COLO668 (cell line): ENCODE measurements at regions not wholly inside any gene's neighbourhood (a gene's known extent, or its start where the extent isn't known, plus 50 kb on each side); places are given as distances from the start of the nearest gene placed in this dataset.
A peak's percentile ranks its signal among the peaks of the same experiment; 100 is the strongest.

Source experiments
- DNase-seq: peaks from one replicate; lab custom pipeline; 2025; ENCODE audit not compliant: unreplicated experiment; lab: John Stamatoyannopoulos, UW

DNA sequence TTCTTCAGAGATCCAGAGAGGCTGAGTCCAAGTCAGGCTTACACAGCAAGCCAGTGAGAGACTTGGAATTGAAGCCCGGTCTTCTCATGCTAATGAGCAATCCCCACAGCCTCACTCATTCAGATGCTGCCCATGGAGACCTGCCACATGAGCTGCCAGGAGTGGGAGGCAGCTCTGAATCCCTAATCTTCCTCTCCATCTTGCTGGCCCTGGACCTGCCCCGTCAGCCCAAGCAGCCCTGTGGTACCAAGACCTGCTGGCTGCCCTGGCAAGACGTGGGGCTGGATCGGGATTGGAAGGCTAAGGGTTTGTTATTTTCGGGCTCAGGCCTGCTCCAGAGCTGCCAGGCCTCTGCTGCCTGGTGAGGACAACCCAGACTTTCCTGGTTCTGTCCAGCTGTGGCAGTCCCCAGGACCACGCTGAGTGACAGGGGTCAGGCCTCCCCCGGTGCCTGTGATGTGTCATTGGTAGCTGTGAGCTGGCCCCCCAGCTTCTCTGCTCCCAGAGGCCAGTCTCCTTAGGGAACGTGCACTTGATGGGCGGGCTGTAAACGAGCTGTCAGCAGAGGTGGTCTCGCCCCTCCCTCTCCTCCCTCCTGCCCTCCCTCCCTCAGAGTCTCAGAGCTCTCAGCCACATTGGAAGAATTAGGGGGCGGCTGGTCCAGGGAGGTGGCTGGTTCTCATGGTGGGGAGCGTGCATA is 135.0 kb downstream of the FOXD2 start:
- no peak for DNase-seq

DNA sequence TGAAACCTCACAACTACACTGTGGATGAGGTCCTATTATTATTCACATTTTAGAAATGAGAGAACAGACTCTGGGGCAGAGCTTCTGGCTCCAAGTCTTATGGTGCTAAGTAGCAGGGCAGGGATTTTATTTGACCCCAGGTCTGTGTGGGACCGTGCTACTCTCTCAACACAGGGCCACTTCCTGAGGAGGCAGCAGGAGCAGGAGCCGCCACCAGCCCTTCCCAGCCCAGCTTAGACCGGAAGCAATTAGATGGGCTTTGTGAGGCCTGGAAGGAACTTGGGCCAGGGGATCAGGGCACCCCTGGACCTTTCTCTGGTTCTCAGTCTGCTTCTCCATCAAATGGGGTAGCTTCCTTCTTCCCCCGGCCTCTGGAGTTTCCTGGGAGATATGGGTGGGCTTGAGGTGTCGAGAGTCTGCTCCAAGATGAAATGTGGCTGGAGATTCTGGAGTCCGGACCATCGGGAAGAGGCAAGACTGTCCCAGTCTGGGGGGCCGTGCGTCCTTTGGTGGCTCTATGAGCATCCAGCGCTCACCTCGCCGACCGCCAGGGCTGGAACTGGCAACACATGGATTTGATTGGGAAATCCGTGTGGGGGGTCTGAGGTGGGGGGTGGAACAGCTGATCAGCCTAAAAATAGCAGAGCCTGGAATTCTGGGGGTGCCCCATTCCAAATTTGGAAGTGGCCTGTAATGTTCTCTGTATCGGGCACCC is 136.8 kb downstream of the FOXD2 start:
- DNase-seq, result no peak

GRCh38 chr1:47575855-47576757 is 138.3 kb downstream of the FOXD2 start:
- no peak for DNase-seq

- DNase-seq, result no peak
These were observed 138.9 kb downstream of the FOXD2 start for GRCh38 chr1:47576758-47577115.

DNA sequence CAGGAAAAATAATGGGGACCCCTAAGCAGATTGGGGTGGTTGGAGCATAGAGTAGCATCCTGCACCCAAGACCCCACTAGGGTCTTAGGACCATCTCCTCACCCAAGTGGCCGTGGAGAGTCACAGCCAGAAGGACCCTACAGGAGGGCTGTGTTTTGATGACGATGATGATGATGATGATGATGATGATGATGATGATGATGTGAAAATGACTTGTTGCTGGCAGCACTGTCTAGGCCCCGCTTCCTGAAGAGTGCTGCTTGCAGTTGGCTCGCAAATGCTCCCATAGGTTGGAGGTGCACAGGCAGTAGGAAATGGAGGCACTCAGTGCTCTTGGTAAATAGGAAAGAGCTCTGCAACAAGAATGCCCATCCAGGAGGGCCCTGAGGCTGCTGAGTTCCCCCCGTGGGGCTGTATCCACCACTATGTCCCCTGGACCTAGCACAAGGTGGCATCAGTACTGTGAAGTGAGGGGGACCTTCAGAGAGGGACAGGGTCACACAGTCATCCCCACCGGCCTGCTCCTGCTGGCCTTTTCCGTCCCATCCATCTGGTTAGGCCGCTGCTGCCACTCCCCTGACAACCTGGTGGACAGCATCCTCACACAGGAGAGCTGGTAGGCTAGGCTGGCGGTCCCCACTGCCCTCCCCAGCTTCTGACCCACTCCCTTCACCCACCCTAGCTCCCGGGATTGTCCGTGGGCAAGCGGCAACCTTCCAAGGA is 139.6 kb downstream of the FOXD2 start:
- DNase-seq, result no peak

- DNase-seq, result no peak
These were observed 140.3 kb downstream of the FOXD2 start for GRCh38 chr1:47578026-47578720.

- no peak for DNase-seq
These were observed 141.0 kb downstream of the FOXD2 start for GRCh38 chr1:47578721-47579419.

GRCh38 chr1:47579809-47580208 is 142.0 kb downstream of the FOXD2 start:
- no peak for DNase-seq

DNA sequence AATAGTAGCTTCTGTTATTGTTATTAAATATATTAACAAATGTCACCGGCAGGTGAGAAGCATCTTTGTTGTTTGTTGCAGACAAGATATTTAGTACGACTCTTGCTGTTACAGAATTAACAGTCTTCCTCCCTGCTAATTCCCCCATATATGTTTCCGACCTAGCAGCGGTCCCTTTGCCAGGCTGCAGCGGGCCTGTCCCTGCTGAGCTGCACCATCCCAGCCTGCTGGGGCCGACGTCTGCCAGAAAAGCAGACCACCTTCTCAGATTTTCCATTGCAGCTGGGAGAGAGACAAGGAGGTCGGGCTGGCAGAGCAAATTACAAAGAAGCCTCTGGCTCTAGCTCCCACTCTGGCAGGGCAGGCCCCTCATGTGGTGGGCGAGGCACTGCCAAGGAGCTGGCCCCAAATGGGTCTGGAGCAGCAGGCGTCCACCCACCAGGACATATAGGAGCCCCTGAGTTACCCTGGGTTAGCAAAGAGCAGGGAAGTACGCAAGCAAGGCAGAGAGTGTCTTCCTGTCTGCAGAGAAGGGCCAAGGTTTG is 142.7 kb downstream of the FOXD2 start:
- DNase-seq, result no peak

DNA sequence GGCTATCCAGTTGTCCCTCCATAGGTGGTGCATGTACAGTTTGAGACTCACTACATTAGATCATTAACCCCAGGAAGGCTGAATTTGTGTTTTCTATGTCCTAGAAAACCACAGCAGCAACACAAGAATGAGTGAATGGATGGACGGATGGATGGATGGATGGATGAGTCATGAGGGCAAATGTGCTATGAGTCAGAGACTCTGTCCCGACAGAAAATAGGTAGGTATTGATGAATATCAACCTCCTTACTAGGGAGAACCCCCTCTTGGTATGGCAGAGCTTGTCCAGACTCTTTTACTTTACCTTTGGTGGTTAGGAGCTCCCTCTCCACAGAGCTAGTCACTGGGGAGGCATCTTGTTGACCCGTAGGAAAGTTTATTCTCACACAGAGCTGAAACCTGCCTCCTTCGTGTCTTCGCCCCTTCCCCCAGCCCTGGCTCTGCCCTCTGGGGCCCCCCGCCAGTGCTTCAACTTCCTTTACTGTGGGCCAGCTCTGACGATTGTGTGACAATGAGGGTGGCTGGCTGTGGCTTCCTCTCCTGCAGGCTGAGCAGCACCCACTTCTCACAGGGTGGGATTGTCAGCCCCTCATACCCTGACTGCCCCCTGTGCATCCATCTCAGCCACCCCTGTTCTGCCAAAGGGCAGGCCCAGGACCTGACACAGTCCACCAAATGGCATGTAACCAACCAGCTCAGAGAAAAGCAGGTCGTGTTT is 145.2 kb downstream of the FOXD2 start:
- no peak for DNase-seq

GRCh38 chr1:47584249-47584648 is 146.4 kb downstream of the FOXD2 start:
- no peak for DNase-seq

GRCh38 chr1:47585141-47585902 is 147.5 kb downstream of the FOXD2 start:
- no peak for DNase-seq

- no peak for DNase-seq
These were observed 150.2 kb downstream of the FOXD2 start for GRCh38 chr1:47587891-47588582.

DNA sequence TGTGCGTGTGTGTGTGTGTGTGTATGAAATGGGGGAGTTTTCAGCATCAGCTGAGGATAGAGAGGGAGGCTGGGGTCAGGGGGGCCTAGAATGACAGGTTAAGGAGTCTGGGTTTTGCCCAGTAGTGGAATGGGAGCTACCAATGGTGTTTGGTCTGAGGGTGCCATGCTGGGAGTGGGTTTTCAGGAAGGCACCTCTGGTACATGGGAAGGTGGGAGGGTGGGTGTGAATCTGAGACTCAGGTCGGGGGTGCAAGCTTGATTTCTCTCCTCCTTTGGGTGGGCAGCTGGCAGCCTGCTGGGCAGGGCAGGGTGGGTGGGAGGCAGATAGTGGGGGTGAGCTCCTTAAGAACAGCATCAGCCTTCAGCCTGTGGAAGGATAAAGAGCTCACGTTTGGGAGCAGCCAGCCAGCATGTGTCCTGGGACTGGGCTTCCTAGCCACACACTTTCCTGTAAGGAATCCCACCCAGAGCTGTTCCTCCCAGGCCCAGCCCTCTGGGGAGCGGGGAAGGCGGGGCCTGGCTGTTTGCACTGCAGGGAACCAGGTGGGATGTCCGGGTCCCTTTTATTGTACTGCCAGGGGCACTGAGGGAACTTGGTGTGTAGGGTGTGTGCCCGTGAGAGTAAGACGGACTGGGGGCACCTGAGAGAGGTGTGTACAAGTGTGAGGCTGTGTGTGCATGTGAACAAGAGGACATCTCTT is 152.8 kb downstream of the FOXD2 start:
- DNase-seq, result no peak

DNA sequence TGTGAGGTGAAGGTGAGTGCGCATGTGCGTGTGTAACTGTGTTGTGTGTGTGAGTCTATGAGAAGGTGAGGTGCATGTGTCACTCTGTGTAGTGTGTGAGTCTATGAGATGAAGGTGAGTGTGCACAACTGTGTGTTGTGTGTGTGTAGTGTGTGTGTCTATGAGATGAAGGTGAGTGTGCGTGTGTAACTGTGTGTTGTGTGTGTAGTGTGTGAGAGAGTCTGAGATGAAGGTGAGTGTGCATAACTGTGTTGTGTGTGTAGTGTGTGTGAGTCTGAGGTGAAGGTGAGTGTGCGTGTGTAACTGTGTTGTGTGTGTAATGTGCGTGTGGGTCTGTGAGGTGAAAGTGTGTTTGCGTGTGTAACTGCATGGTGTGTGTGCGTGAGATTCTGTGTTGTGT is 154.0 kb downstream of the FOXD2 start:
- no peak for DNase-seq

- peak; percentile 93 for DNase-seq
These were observed 154.6 kb downstream of the FOXD2 start for GRCh38 chr1:47592296-47593012.
